Suprapubic skin (tissue), 4 donors: ENCODE measurements at regions not wholly inside any gene's neighbourhood (a gene's known extent, or its start where the extent isn't known, plus 50 kb on each side); places are given as distances from the start of the nearest gene placed in this dataset.

Experiments used
- DNase-seq, 2 donors: peaks; one replicate each; pipeline ENCODE4 v3.0.0-alpha.2; 2019; ENCODE audit warnings: low spot score in 2 of 2
- H3K27ac ChIP-seq: fragments of 200-600 bp; sonication (generic); one replicate; pipeline ENCODE4 v1.5.1; 2019
- H3K27me3 ChIP-seq: fragments of 200-600 bp; sonication (generic); one replicate; pipeline ENCODE4 v1.5.1; 2019
- H3K36me3 ChIP-seq: fragments of 200-600 bp; sonication (generic); one replicate; pipeline ENCODE4 v1.5.1; 2019
- H3K4me1 ChIP-seq: fragments of 200-600 bp; sonication (generic); one replicate; pipeline ENCODE4 v1.5.1; 2019
- H3K4me3 ChIP-seq: fragments of 200-600 bp; sonication (generic); one replicate; pipeline ENCODE4 v1.5.1; 2019; ENCODE audit warnings: mild to moderate bottlenecking
- H3K9me3 ChIP-seq: fragments of 200-600 bp; sonication (generic); one replicate; pipeline ENCODE4 v1.5.1; 2019
- EP300 ChIP-seq: sonication (generic); formaldehyde crosslinking; IDR thresholded peaks from one replicate; pipeline ENCODE4 v1.6.1; 2017; ENCODE audit warnings: antibody characterized with exemption
- POLR2A ChIP-seq, 2 donors: fragments of 450-650 bp; IDR thresholded peaks; one replicate each; pipeline ENCODE4 v1.6.1; 2017; ENCODE audit warnings: antibody characterized with exemption in 2 of 2, mild to moderate bottlenecking in 2 of 2, moderate library complexity in 2 of 2
- POLR2AphosphoS5 ChIP-seq, 3 donors: sonication (generic); formaldehyde crosslinking; IDR thresholded peaks; one replicate each; pipeline ENCODE4 v1.6.1; 2017; ENCODE audit warnings: antibody characterized with exemption in 3 of 3
- WGBS: methylation state at CpG from one replicate; pipeline ENCODE4 v1.1.5; 2018; 5-methylcytosine and 5-hydroxymethylcytosine counted together
- TF ChIP-seq, protein P1 (sequence below), 2 donors: fragments of 200-600 bp in 1 of 2; fragments of 450-650 bp in 1 of 2; sonication (generic) in 1 of 2; IDR thresholded peaks; one replicate each; pipeline ENCODE4 v1.5.1; 2016 to 2019; ENCODE audit warnings: antibody characterized with exemption in 2 of 2, mild to moderate bottlenecking in 1 of 2, moderate library complexity in 1 of 2

GRCh38 chr6:19309661-19310060 is 527.5 kb upstream of the ID4 start:
- no peaks in the 10 kb centered on the region for H3K4me1 ChIP-seq
- H3K9me3 ChIP-seq, result no peaks in the 10 kb centered on the region
- H3K27me3 ChIP-seq, result no peaks in the 10 kb centered on the region
- TF ChIP-seq POLR2AphosphoS5 (IDR thresholded peaks at IDR 0.05) (no peak), POLR2A (IDR thresholded peaks at IDR 0.05) (no peak), EP300 (no peak)
- TF ChIP-seq, protein P1, sequence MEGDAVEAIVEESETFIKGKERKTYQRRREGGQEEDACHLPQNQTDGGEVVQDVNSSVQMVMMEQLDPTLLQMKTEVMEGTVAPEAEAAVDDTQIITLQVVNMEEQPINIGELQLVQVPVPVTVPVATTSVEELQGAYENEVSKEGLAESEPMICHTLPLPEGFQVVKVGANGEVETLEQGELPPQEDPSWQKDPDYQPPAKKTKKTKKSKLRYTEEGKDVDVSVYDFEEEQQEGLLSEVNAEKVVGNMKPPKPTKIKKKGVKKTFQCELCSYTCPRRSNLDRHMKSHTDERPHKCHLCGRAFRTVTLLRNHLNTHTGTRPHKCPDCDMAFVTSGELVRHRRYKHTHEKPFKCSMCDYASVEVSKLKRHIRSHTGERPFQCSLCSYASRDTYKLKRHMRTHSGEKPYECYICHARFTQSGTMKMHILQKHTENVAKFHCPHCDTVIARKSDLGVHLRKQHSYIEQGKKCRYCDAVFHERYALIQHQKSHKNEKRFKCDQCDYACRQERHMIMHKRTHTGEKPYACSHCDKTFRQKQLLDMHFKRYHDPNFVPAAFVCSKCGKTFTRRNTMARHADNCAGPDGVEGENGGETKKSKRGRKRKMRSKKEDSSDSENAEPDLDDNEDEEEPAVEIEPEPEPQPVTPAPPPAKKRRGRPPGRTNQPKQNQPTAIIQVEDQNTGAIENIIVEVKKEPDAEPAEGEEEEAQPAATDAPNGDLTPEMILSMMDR (IDR thresholded peaks at IDR 0.05), result no peak
- H3K4me3 ChIP-seq, result no peak overlapping the region
- no peaks in the 10 kb centered on the region for H3K36me3 ChIP-seq
- 94% methylated on average over 1 of the region's 1 CpG for WGBS
- H3K27ac ChIP-seq, result no peak overlapping the region
- no peak for DNase-seq

- Histone ChIP-seq H3K27me3 (no peaks in the 10 kb centered on the region), H3K36me3 (no peaks in the 10 kb centered on the region), H3K4me3 (no peak overlapping the region), H3K27ac (no peak overlapping the region), H3K9me3 (no peaks in the 10 kb centered on the region), H3K4me1 (no peaks in the 10 kb centered on the region)
- DNase-seq, result no peak
- TF ChIP-seq POLR2AphosphoS5 (IDR thresholded peaks at IDR 0.05) (no peak), POLR2A (IDR thresholded peaks at IDR 0.05) (no peak), EP300 (no peak)
- TF ChIP-seq, protein P1 (IDR thresholded peaks at IDR 0.05), result no peak
- 71% methylated on average over 3 of the region's 3 CpGs for WGBS
These were observed 525.4 kb upstream of the ID4 start for GRCh38 chr6:19311786-19312185.

GRCh38 chr6:19312241-19312978 is 524.8 kb upstream of the ID4 start:
- Histone ChIP-seq H3K27me3 (no peaks in the 10 kb centered on the region), H3K36me3 (no peaks in the 10 kb centered on the region), H3K4me3 (no peak overlapping the region), H3K9me3 (no peaks in the 10 kb centered on the region), H3K27ac (no peak overlapping the region), H3K4me1 (no peaks in the 10 kb centered on the region)
- TF ChIP-seq EP300, result no peak
- TF ChIP-seq, protein P1 (IDR thresholded peaks at IDR 0.05), result no peak
- no peak for TF ChIP-seq POLR2A (IDR thresholded peaks at IDR 0.05)
- no peak for TF ChIP-seq POLR2AphosphoS5 (IDR thresholded peaks at IDR 0.05)
- no peak for DNase-seq
- 35% methylated on average over 5 of the region's 5 CpGs for whole genome bisulfite sequencing

GRCh38 chr6:19317431-19317986 is 519.7 kb upstream of the ID4 start:
- Histone ChIP-seq H3K27ac (no peak overlapping the region), H3K4me1 (no peaks in the 10 kb centered on the region), H3K36me3 (no peaks in the 10 kb centered on the region), H3K4me3 (no peak overlapping the region), H3K9me3 (no peaks in the 10 kb centered on the region), H3K27me3 (no peaks in the 10 kb centered on the region)
- TF ChIP-seq, protein P1 (IDR thresholded peaks at IDR 0.05), result no peak
- TF ChIP-seq EP300 (no peak), POLR2AphosphoS5 (IDR thresholded peaks at IDR 0.05) (no peak), POLR2A (IDR thresholded peaks at IDR 0.05) (no peak)
- no peak for DNase-seq
- 57% methylated on average over 3 of the region's 3 CpGs for WGBS

GRCh38 chr6:19319005-19319404 is 518.2 kb upstream of the ID4 start:
- no peaks in the 10 kb centered on the region for H3K27me3 ChIP-seq
- H3K36me3 ChIP-seq, result no peaks in the 10 kb centered on the region
- H3K4me1 ChIP-seq, result no peaks in the 10 kb centered on the region
- no peak for TF ChIP-seq EP300
- TF ChIP-seq POLR2AphosphoS5 (IDR thresholded peaks at IDR 0.05), result no peak
- TF ChIP-seq POLR2A (IDR thresholded peaks at IDR 0.05), result no peak
- TF ChIP-seq, protein P1 (IDR thresholded peaks at IDR 0.05), result no peak
- DNase-seq, result no peak
- no peak overlapping the region for H3K4me3 ChIP-seq
- H3K27ac ChIP-seq, result no peak overlapping the region
- WGBS, result 87% methylated on average over 1 of the region's 1 CpG
- H3K9me3 ChIP-seq, result no peaks in the 10 kb centered on the region
